ENCODE measurements at regions not wholly inside any gene's neighbourhood (a gene's known extent, or its start where the extent isn't known, plus 50 kb on each side); places are given as distances from the start of the nearest gene placed in this dataset.

DNA sequence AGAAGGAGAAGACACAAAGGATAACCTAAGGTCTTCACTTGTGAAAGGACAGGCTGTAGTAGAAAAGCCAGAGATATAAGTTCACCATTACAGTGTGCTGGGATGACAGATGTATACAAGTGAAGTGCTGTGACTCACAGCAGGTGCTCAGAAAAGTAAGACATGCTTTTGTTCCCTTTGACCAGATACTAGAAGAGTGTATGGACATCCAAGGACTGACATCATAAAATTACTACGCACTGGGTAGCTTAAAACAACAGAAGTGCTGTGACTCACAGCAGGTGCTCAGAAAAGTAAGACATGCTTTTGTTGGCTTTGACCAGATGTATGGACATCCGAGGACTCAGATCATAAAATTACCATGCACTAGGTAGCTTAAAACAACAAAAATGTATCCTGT lies 61.6 kb upstream of the BTC start (continued):
- TF ChIP-seq, protein P1, sequence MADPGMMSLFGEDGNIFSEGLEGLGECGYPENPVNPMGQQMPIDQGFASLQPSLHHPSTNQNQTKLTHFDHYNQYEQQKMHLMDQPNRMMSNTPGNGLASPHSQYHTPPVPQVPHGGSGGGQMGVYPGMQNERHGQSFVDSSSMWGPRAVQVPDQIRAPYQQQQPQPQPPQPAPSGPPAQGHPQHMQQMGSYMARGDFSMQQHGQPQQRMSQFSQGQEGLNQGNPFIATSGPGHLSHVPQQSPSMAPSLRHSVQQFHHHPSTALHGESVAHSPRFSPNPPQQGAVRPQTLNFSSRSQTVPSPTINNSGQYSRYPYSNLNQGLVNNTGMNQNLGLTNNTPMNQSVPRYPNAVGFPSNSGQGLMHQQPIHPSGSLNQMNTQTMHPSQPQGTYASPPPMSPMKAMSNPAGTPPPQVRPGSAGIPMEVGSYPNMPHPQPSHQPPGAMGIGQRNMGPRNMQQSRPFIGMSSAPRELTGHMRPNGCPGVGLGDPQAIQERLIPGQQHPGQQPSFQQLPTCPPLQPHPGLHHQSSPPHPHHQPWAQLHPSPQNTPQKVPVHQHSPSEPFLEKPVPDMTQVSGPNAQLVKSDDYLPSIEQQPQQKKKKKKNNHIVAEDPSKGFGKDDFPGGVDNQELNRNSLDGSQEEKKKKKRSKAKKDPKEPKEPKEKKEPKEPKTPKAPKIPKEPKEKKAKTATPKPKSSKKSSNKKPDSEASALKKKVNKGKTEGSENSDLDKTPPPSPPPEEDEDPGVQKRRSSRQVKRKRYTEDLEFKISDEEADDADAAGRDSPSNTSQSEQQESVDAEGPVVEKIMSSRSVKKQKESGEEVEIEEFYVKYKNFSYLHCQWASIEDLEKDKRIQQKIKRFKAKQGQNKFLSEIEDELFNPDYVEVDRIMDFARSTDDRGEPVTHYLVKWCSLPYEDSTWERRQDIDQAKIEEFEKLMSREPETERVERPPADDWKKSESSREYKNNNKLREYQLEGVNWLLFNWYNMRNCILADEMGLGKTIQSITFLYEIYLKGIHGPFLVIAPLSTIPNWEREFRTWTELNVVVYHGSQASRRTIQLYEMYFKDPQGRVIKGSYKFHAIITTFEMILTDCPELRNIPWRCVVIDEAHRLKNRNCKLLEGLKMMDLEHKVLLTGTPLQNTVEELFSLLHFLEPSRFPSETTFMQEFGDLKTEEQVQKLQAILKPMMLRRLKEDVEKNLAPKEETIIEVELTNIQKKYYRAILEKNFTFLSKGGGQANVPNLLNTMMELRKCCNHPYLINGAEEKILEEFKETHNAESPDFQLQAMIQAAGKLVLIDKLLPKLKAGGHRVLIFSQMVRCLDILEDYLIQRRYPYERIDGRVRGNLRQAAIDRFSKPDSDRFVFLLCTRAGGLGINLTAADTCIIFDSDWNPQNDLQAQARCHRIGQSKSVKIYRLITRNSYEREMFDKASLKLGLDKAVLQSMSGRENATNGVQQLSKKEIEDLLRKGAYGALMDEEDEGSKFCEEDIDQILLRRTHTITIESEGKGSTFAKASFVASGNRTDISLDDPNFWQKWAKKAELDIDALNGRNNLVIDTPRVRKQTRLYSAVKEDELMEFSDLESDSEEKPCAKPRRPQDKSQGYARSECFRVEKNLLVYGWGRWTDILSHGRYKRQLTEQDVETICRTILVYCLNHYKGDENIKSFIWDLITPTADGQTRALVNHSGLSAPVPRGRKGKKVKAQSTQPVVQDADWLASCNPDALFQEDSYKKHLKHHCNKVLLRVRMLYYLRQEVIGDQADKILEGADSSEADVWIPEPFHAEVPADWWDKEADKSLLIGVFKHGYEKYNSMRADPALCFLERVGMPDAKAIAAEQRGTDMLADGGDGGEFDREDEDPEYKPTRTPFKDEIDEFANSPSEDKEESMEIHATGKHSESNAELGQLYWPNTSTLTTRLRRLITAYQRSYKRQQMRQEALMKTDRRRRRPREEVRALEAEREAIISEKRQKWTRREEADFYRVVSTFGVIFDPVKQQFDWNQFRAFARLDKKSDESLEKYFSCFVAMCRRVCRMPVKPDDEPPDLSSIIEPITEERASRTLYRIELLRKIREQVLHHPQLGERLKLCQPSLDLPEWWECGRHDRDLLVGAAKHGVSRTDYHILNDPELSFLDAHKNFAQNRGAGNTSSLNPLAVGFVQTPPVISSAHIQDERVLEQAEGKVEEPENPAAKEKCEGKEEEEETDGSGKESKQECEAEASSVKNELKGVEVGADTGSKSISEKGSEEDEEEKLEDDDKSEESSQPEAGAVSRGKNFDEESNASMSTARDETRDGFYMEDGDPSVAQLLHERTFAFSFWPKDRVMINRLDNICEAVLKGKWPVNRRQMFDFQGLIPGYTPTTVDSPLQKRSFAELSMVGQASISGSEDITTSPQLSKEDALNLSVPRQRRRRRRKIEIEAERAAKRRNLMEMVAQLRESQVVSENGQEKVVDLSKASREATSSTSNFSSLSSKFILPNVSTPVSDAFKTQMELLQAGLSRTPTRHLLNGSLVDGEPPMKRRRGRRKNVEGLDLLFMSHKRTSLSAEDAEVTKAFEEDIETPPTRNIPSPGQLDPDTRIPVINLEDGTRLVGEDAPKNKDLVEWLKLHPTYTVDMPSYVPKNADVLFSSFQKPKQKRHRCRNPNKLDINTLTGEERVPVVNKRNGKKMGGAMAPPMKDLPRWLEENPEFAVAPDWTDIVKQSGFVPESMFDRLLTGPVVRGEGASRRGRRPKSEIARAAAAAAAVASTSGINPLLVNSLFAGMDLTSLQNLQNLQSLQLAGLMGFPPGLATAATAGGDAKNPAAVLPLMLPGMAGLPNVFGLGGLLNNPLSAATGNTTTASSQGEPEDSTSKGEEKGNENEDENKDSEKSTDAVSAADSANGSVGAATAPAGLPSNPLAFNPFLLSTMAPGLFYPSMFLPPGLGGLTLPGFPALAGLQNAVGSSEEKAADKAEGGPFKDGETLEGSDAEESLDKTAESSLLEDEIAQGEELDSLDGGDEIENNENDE (IDR thresholded peaks at IDR 0.05; ENCODE audit: insufficient replicate concordance, low read length), result no peak
- TF ChIP-seq KDM4A (IDR thresholded peaks at IDR 0.05; ENCODE audit: low read depth, low read length, severe bottlenecking), result no peak
- no peak for TF ChIP-seq MAX (IDR thresholded peaks at IDR 0.05)
- TF ChIP-seq RNF2 (IDR thresholded peaks at IDR 0.05; ENCODE audit: borderline replicate concordance, low read depth, low read length, missing control alignments, poor library complexity, severe bottlenecking), result no peak
- no peak for TF ChIP-seq RXRA (IDR thresholded peaks at IDR 0.05; ENCODE audit: insufficient read depth, low read depth, low read length)
- no peak for TF ChIP-seq JUND (IDR thresholded peaks at IDR 0.05; ENCODE audit: low read length)
- no peak for TF ChIP-seq PHF8 (conservative IDR thresholded peaks at IDR 0.05; ENCODE audit: low read depth, low read length)
- no peak for TF ChIP-seq EZH2 (IDR thresholded peaks at IDR 0.05; ENCODE audit: low read depth, low read length, severe bottlenecking)
- no peak for TF ChIP-seq ASH2L (IDR thresholded peaks at IDR 0.05; ENCODE audit: low read length)
- no peak for TF ChIP-seq CHD2 (IDR thresholded peaks at IDR 0.05; ENCODE audit: low read length)
- TF ChIP-seq CEBPB (IDR thresholded peaks at IDR 0.05; ENCODE audit: low read depth, low read length), result no peak
